ENCODE measurements at regions not wholly inside any gene's neighbourhood (a gene's known extent, or its start where the extent isn't known, plus 50 kb on each side); places are given as distances from the start of the nearest gene placed in this dataset.
A peak's percentile ranks its signal among the peaks of the same experiment; 100 is the strongest.

- Histone ChIP-seq H3K9me3 (no peaks in the 10 kb centered on the region), H3K4me1 (no peaks in the 10 kb centered on the region), H3K27me3 (no peaks in the 10 kb centered on the region), H3K4me3 (no peak overlapping the region), H3K36me3 (no peaks in the 10 kb centered on the region), H3K27ac (no peak overlapping the region)
- DNase-seq (ENCODE audit: low spot score) = peak; percentile 26
- no peak for TF ChIP-seq CTCF (IDR thresholded peaks at IDR 0.05)
These were observed 123.6 kb upstream of the C1orf174 start for GRCh38 chr1:4023678-4024077.

GRCh38 chr1:4024811-4025210 lies 124.7 kb upstream of the C1orf174 start:
- no peak overlapping the region for H3K4me3 ChIP-seq
- no peaks in the 10 kb centered on the region for H3K27me3 ChIP-seq
- no peaks in the 10 kb centered on the region for H3K4me1 ChIP-seq
- H3K36me3 ChIP-seq = no peaks in the 10 kb centered on the region
- H3K27ac ChIP-seq = no peak overlapping the region
- TF ChIP-seq CTCF (IDR thresholded peaks at IDR 0.05) = no peak
- no peaks in the 10 kb centered on the region for H3K9me3 ChIP-seq
- no peak for DNase-seq (ENCODE audit: low spot score)

- H3K4me3 ChIP-seq = no peak overlapping the region
- TF ChIP-seq CTCF (IDR thresholded peaks at IDR 0.05) = no peak
- H3K9me3 ChIP-seq = peaks cover 0 to under 1% of the 10 kb centered on the region in 2 donors
- no peaks in the 10 kb centered on the region for H3K27me3 ChIP-seq
- no peak for DNase-seq (ENCODE audit: low spot score)
- no peak overlapping the region for H3K27ac ChIP-seq
- H3K4me1 ChIP-seq = no peaks in the 10 kb centered on the region
- H3K36me3 ChIP-seq = no peaks in the 10 kb centered on the region
These were observed 125.7 kb upstream of the C1orf174 start for GRCh38 chr1:4025752-4026151.

GRCh38 chr1:4027008-4027407 lies 126.9 kb upstream of the C1orf174 start:
- no peak for TF ChIP-seq CTCF (IDR thresholded peaks at IDR 0.05)
- peak; percentile 13 for DNase-seq (ENCODE audit: low spot score)
- no peak overlapping the region for H3K27ac ChIP-seq
- no peak overlapping the region for H3K4me3 ChIP-seq
- H3K4me1 ChIP-seq = no peaks in the 10 kb centered on the region
- H3K9me3 ChIP-seq = peaks cover 0 to 5% of the 10 kb centered on the region in 2 donors
- no peaks in the 10 kb centered on the region for H3K27me3 ChIP-seq
- no peaks in the 10 kb centered on the region for H3K36me3 ChIP-seq

- peaks cover 0 to 5% of the 10 kb centered on the region in 2 donors for H3K9me3 ChIP-seq
- no peak for TF ChIP-seq CTCF (IDR thresholded peaks at IDR 0.05)
- DNase-seq (ENCODE audit: low spot score) = peak; percentile 18
- no peak overlapping the region for H3K4me3 ChIP-seq
- H3K36me3 ChIP-seq = no peaks in the 10 kb centered on the region
- no peaks in the 10 kb centered on the region for H3K4me1 ChIP-seq
- H3K27me3 ChIP-seq = no peaks in the 10 kb centered on the region
- H3K27ac ChIP-seq = no peak overlapping the region
These were observed 127.5 kb upstream of the C1orf174 start for GRCh38 chr1:4027492-4028138.

DNA sequence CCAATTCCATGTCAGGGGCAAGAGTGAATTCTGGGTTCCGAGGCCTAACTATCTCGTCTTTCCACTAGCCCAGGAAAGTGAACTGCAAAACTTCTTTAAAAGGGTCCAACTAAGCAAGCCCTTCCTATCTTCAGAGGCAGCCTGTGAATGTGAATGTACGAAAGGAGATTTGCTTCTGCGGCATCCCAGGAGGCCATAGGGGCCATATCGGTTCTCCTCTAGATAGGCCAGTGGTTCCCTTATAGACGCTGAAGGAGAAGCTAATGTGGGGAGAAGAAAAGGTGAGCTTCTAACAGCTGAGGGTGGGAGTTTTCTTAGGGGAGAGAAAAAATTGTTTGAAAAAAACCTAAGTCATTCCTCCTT lies 128.0 kb upstream of the C1orf174 start:
- Histone ChIP-seq H3K4me3 (no peak overlapping the region), H3K4me1 (no peaks in the 10 kb centered on the region), H3K9me3 (peaks cover 0 to 5% of the 10 kb centered on the region in 2 donors), H3K27ac (no peak overlapping the region), H3K27me3 (no peaks in the 10 kb centered on the region), H3K36me3 (no peaks in the 10 kb centered on the region)
- DNase-seq (ENCODE audit: low spot score) = no peak
- no peak for TF ChIP-seq CTCF (IDR thresholded peaks at IDR 0.05)
